DND-41 (cell line): ENCODE measurements at regions not wholly inside any gene's neighbourhood (a gene's known extent, or its start where the extent isn't known, plus 50 kb on each side); places are given as distances from the start of the nearest gene placed in this dataset.

ENCODE experiments used
- CTCF ChIP-seq: IDR thresholded peaks from 2 replicates; pipeline ENCODE4 v1.5.1; 2012; ENCODE audit warnings: borderline replicate concordance, low read length, moderate library complexity, mild to moderate bottlenecking; ENCODE audit not compliant: poor library complexity, severe bottlenecking; ENCODE audit errors: extremely low read depth
- EZH2 ChIP-seq: IDR thresholded peaks from 3 replicates; pipeline ENCODE4 v1.6.1; 2012; ENCODE audit warnings: borderline replicate concordance, low read depth, mild to moderate bottlenecking, moderate library complexity, low read length, inconsistent platforms; ENCODE audit not compliant: severe bottlenecking

DNA sequence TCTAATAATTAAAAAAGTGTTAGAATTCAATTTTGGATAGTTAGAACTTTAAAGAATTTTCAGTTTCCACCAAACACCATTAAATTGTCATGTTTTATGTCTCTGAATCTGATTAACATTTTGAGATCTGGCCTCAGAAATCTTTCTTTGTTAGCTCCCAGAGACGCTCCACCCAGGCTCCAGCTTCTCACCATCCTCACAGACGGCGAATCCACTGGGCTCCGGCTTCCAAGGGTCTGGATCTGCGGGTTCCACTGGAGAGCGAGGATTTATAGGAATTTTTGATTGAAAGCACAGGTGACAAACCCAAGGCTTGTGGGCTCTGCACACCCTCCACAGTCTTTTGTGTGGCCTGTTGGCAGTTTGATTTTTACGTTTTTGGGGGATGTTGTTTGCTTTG, 160.6 kb downstream of the URI1 start:
- TF ChIP-seq CTCF (no peak), EZH2 (no peak)
